Smooth muscle cell (in vitro differentiated cells): ENCODE measurements at regions not wholly inside any gene's neighbourhood (a gene's known extent, or its start where the extent isn't known, plus 50 kb on each side); places are given as distances from the start of the nearest gene placed in this dataset.

Source experiments
- DNase-seq: peaks from one replicate; lab custom pipeline; 2025; ENCODE audit not compliant: unreplicated experiment; lab: John Stamatoyannopoulos, UW
- H2AFZ ChIP-seq: fragments of 200-600 bp; sonication (generic); 2 replicates; pipeline ENCODE4 v1.6.0; 2016; ENCODE audit warnings: antibody characterized with exemption, low read depth, mild to moderate bottlenecking
- H3F3A ChIP-seq: fragments of 200-600 bp; sonication (generic); 2 replicates; pipeline ENCODE4 v1.6.0; 2017; ENCODE audit warnings: antibody characterized with exemption, low read depth
- H3K27ac ChIP-seq: fragments of 200-600 bp; sonication (generic); 2 replicates; pipeline ENCODE4 v1.5.1; 2016; ENCODE audit warnings: low read depth, mild to moderate bottlenecking
- H3K27me3 ChIP-seq: fragments of 200-600 bp; sonication (generic); 2 replicates; pipeline ENCODE4 v1.6.1; 2016; ENCODE audit warnings: low read depth, mild to moderate bottlenecking
- H3K36me3 ChIP-seq: fragments of 200-600 bp; sonication (generic); 2 replicates; pipeline ENCODE4 v1.5.1; 2016; ENCODE audit warnings: low read depth
- H3K4me1 ChIP-seq: fragments of 200-600 bp; sonication (generic); 2 replicates; pipeline ENCODE4 v1.5.1; 2016; ENCODE audit warnings: low read depth
- H3K4me2 ChIP-seq: fragments of 200-600 bp; sonication (generic); 2 replicates; pipeline ENCODE4 v1.6.0; 2016; ENCODE audit warnings: mild to moderate bottlenecking
- H3K4me3 ChIP-seq: fragments of 200-600 bp; sonication (generic); 2 replicates; pipeline ENCODE4 v1.5.1; 2016; ENCODE audit warnings: mild to moderate bottlenecking
- H3K79me2 ChIP-seq: fragments of 200-600 bp; sonication (generic); 2 replicates; pipeline ENCODE4 v1.6.0; 2016; ENCODE audit warnings: low read depth, mild to moderate bottlenecking
- H3K9ac ChIP-seq: fragments of 200-600 bp; sonication (generic); 2 replicates; pipeline ENCODE4 v1.6.0; 2016; ENCODE audit warnings: low read depth
- H3K9me3 ChIP-seq: fragments of 200-600 bp; sonication (generic); replicated peaks from 2 replicates; pipeline ENCODE4 v1.5.1; 2016; ENCODE audit warnings: low read depth
- H4K20me1 ChIP-seq: fragments of 200-600 bp; sonication (generic); 2 replicates; pipeline ENCODE4 v1.6.0; 2016; ENCODE audit warnings: low read depth
- CTCF ChIP-seq: fragments of 200-600 bp; sonication (generic); IDR thresholded peaks from 2 replicates; pipeline ENCODE4 v1.5.1; 2017; ENCODE audit warnings: borderline replicate concordance, mild to moderate bottlenecking, antibody characterized with exemption; ENCODE audit not compliant: insufficient read depth, poor library complexity, severe bottlenecking
- WGBS: methylation state at CpG from one replicate; pipeline ENCODE4 v1.1.7; 2016; ENCODE audit warnings: low lambda C conversion rate; 5-methylcytosine and 5-hydroxymethylcytosine counted together

GRCh38 chr7:152987656-152988055 is 228.1 kb downstream of the ACTR3B start:
- H3K79me2 ChIP-seq: no peaks in the 10 kb centered on the region
- H3K9ac ChIP-seq: no peak overlapping the region
- H3K9me3 ChIP-seq: no peaks in the 10 kb centered on the region
- 96% methylated on average over 2 of the region's 2 CpGs for WGBS
- H3K4me1 ChIP-seq: peaks cover 28% of the 10 kb centered on the region
- TF ChIP-seq CTCF: no peak
- no peak for DNase-seq
- H3F3A ChIP-seq: no peaks in the 10 kb centered on the region
- H2AFZ ChIP-seq: no peak overlapping the region
- H3K4me2 ChIP-seq: no peak overlapping the region
- no peaks in the 10 kb centered on the region for H3K36me3 ChIP-seq
- H3K4me3 ChIP-seq: no peak overlapping the region
- H3K27me3 ChIP-seq: no peaks in the 10 kb centered on the region
- no peaks in the 10 kb centered on the region for H4K20me1 ChIP-seq
- no peak overlapping the region for H3K27ac ChIP-seq

DNA sequence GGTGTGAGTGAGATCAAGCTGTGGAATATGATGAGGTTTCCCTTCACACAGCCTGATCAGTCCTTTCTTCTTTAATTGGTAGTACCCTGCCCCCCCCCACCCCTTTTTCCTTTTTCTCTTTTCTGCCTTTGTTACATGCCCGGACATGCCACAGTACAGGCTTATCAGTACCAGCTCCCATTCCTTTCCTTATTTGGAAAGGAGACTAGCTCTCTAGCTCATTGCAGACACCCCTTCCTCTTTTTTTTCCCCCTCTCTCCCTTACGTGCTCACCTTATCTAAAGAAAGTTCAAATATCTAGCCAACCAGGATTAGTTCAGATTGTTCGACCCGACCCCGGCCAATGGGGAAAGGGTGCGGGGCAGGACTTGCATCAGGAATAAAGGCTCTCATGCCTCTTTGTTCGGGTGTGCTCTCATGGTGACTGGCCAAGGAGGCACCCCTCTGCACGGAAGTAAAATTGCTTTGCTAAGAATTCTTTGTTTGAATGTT is 230.4 kb downstream of the ACTR3B start:
- 40% methylated on average over 8 of the region's 8 CpGs for WGBS
- peaks cover 28% of the 10 kb centered on the region for H3K4me1 ChIP-seq
- no peaks in the 10 kb centered on the region for H3F3A ChIP-seq
- no peaks in the 10 kb centered on the region for H3K36me3 ChIP-seq
- H3K4me2 ChIP-seq: peak overlapping the region; percentile 28
- H4K20me1 ChIP-seq: no peaks in the 10 kb centered on the region
- no peak for TF ChIP-seq CTCF
- peak overlapping the region; percentile 61 for H3K27ac ChIP-seq
- no peak overlapping the region for H3K4me3 ChIP-seq
- no peaks in the 10 kb centered on the region for H3K9me3 ChIP-seq
- no peaks in the 10 kb centered on the region for H3K79me2 ChIP-seq
- peak overlapping the region; percentile 81 for H2AFZ ChIP-seq
- no peak for DNase-seq
- peak overlapping the region; percentile 47 for H3K9ac ChIP-seq
- no peaks in the 10 kb centered on the region for H3K27me3 ChIP-seq

DNA sequence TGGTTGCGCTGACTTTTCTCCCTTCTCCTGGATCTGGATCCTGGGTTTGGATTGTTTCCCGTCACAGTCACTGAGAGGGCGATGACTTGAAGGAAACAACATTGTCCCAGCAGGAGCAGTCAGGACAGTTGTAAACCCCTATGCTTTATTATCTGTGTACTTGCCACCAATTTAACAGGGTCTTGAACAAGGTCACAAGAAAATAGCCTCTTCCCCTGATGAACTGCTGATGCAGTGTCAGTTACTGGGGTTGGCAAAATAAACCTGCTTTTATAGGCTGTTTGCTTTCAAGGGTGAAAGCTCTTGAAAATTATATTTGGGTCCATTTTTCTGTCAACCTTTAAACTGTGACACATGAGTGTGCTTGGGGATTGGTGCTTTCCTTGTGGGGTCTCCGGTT is 238.9 kb downstream of the ACTR3B start:
- Histone ChIP-seq H3K27me3 (no peaks in the 10 kb centered on the region), H3K9ac (no peak overlapping the region), H3K36me3 (no peaks in the 10 kb centered on the region), H2AFZ (no peak overlapping the region), H3F3A (no peaks in the 10 kb centered on the region), H4K20me1 (no peaks in the 10 kb centered on the region), H3K79me2 (no peaks in the 10 kb centered on the region), H3K4me2 (no peak overlapping the region), H3K4me1 (no peaks in the 10 kb centered on the region), H3K9me3 (no peaks in the 10 kb centered on the region), H3K27ac (no peak overlapping the region), H3K4me3 (no peak overlapping the region)
- 86% methylated on average over 4 of the region's 4 CpGs for WGBS
- TF ChIP-seq CTCF: no peak
- DNase-seq: no peak

DNA sequence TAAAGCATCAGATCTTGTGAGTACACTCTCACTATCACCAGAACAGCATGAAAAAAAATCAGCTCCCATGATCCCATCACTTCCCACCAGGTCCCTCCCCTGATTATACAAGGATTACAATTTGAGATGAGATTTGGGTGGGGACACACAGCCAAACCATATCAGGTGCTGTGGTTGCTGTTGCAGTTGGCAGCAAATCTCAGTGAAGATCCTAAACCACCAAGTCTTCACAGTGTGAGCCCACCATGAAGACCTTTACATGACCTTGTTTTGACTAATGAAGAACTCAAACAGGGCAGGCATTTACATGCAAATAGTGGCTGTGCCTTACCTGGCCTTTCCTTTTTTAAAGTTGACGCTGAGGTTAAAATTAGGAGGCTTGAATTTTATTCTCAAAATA is 242.6 kb downstream of the ACTR3B start:
- H3K27ac ChIP-seq: no peak overlapping the region
- H3K79me2 ChIP-seq: no peaks in the 10 kb centered on the region
- WGBS: 86% methylated on average over 1 of the region's 1 CpG
- no peak overlapping the region for H3K4me3 ChIP-seq
- H2AFZ ChIP-seq: no peak overlapping the region
- H3K9me3 ChIP-seq: no peaks in the 10 kb centered on the region
- no peak overlapping the region for H3K9ac ChIP-seq
- no peaks in the 10 kb centered on the region for H4K20me1 ChIP-seq
- DNase-seq: no peak
- no peaks in the 10 kb centered on the region for H3K27me3 ChIP-seq
- H3K4me2 ChIP-seq: no peak overlapping the region
- no peaks in the 10 kb centered on the region for H3K4me1 ChIP-seq
- no peaks in the 10 kb centered on the region for H3F3A ChIP-seq
- TF ChIP-seq CTCF: no peak
- H3K36me3 ChIP-seq: no peaks in the 10 kb centered on the region
